ENCODE measurements at regions not wholly inside any gene's neighbourhood (a gene's known extent, or its start where the extent isn't known, plus 50 kb on each side); places are given as distances from the start of the nearest gene placed in this dataset.

GRCh38 chr4:96887857-96888256 is 1048.0 kb downstream of the PDHA2 start:
- no peak overlapping the region for H2BK12ac ChIP-seq (ENCODE audit: low read length)
- no peak overlapping the region for H4K8ac ChIP-seq (ENCODE audit: low read depth, low read length)
- no peaks in the 10 kb centered on the region for H3K79me2 ChIP-seq (ENCODE audit: control insufficient read depth, insufficient read depth, low read length, poor library complexity)
- no peak overlapping the region for H2BK120ac ChIP-seq (ENCODE audit: insufficient read depth, low read length, poor library complexity)
- no peak overlapping the region for H3K23ac ChIP-seq (ENCODE audit: low read length)
- H3K4ac ChIP-seq (ENCODE audit: low read depth, low read length), result no peak overlapping the region
- H2AFZ ChIP-seq (ENCODE audit: insufficient read depth, low read length, poor library complexity), result no peak overlapping the region
- H3K14ac ChIP-seq (ENCODE audit: low read length), result no peak overlapping the region
- no peaks in the 10 kb centered on the region for H3K36me3 ChIP-seq (ENCODE audit: control insufficient read depth in 1 of 2, insufficient read depth in 2 of 2, low read length in 2 of 2)
- no peak overlapping the region for H3K18ac ChIP-seq (ENCODE audit: low read length)
- no peak for DNase-seq
- no peak overlapping the region for H4K12ac ChIP-seq (ENCODE audit: low read depth, low read length)
- H3K79me1 ChIP-seq (ENCODE audit: low read length), result no peaks in the 10 kb centered on the region
- H3K27me3 ChIP-seq (ENCODE audit: insufficient read depth, low read length), result no peaks in the 10 kb centered on the region
- no peak overlapping the region for H2AK5ac ChIP-seq (ENCODE audit: low read length)
- no peaks in the 10 kb centered on the region for H3K9me3 ChIP-seq (ENCODE audit: insufficient read depth, low read depth, low read length)
- no peak overlapping the region for H2BK5ac ChIP-seq (ENCODE audit: low read depth, low read length, poor library complexity)
- peaks cover 0 to 4% of the 10 kb centered on the region in 2 experiments for H3K4me1 ChIP-seq (ENCODE audit: control insufficient read depth in 1 of 2, insufficient read depth in 2 of 2, low read length in 2 of 2)
- no peak overlapping the region for H3K4me3 ChIP-seq (ENCODE audit: low read depth, low read length)
- H3K4me2 ChIP-seq (ENCODE audit: low read length), result no peak overlapping the region
- H4K91ac ChIP-seq (ENCODE audit: low read depth, low read length), result no peak overlapping the region
- WGBS (ENCODE audit: extremely low coverage, insufficient coverage, insufficient read length), result no CpG with 5 or more reads among the region's 3 CpGs
- no peak overlapping the region for H3K27ac ChIP-seq (ENCODE audit: low read depth, low read length)
- H3K9ac ChIP-seq (ENCODE audit: low read length), result no peak overlapping the region

DNA sequence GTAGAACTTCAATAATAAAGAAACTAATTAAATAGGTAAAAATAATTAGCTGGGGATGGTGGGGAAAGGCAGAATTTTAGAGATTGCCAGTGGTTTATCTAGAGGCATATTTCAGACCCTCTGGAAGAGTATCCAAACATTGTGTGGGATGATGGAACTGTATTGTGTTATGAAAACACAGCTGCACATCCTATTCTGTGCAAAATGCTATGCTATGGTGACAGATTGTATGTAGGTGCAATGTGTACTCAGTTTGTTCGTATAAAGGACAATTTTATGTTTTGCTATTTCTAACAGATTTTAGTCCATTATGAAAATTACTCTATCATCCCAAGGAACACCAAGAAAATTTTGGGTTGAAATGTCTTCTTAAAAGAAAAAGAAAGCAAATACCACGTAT is 1054.7 kb downstream of the PDHA2 start:
- no peak overlapping the region for H4K91ac ChIP-seq (ENCODE audit: low read depth, low read length)
- H3K18ac ChIP-seq (ENCODE audit: low read length), result no peak overlapping the region
- H3K4ac ChIP-seq (ENCODE audit: low read depth, low read length), result no peak overlapping the region
- no peak overlapping the region for H4K8ac ChIP-seq (ENCODE audit: low read depth, low read length)
- H2BK5ac ChIP-seq (ENCODE audit: low read depth, low read length, poor library complexity), result no peak overlapping the region
- no peak overlapping the region for H3K27ac ChIP-seq (ENCODE audit: low read depth, low read length)
- no peaks in the 10 kb centered on the region for H3K9me3 ChIP-seq (ENCODE audit: insufficient read depth, low read depth, low read length)
- no peak overlapping the region for H2BK12ac ChIP-seq (ENCODE audit: low read length)
- no peaks in the 10 kb centered on the region for H3K79me1 ChIP-seq (ENCODE audit: low read length)
- H3K36me3 ChIP-seq (ENCODE audit: control insufficient read depth in 1 of 2, insufficient read depth in 2 of 2, low read length in 2 of 2), result no peaks in the 10 kb centered on the region
- H3K4me1 ChIP-seq (ENCODE audit: control insufficient read depth in 1 of 2, insufficient read depth in 2 of 2, low read length in 2 of 2), result no peaks in the 10 kb centered on the region
- no CpG with 5 or more reads among the region's 2 CpGs for WGBS (ENCODE audit: extremely low coverage, insufficient coverage, insufficient read length)
- H3K14ac ChIP-seq (ENCODE audit: low read length), result no peak overlapping the region
- DNase-seq, result no peak
- no peak overlapping the region for H3K23ac ChIP-seq (ENCODE audit: low read length)
- H3K27me3 ChIP-seq (ENCODE audit: insufficient read depth, low read length), result no peaks in the 10 kb centered on the region
- no peaks in the 10 kb centered on the region for H3K79me2 ChIP-seq (ENCODE audit: control insufficient read depth, insufficient read depth, low read length, poor library complexity)
- H3K4me3 ChIP-seq (ENCODE audit: low read depth, low read length), result no peak overlapping the region
- H2BK120ac ChIP-seq (ENCODE audit: insufficient read depth, low read length, poor library complexity), result no peak overlapping the region
- H2AFZ ChIP-seq (ENCODE audit: insufficient read depth, low read length, poor library complexity), result no peak overlapping the region
- no peak overlapping the region for H3K4me2 ChIP-seq (ENCODE audit: low read length)
- H3K9ac ChIP-seq (ENCODE audit: low read length), result no peak overlapping the region
- no peak overlapping the region for H4K12ac ChIP-seq (ENCODE audit: low read depth, low read length)
- no peak overlapping the region for H2AK5ac ChIP-seq (ENCODE audit: low read length)

DNA sequence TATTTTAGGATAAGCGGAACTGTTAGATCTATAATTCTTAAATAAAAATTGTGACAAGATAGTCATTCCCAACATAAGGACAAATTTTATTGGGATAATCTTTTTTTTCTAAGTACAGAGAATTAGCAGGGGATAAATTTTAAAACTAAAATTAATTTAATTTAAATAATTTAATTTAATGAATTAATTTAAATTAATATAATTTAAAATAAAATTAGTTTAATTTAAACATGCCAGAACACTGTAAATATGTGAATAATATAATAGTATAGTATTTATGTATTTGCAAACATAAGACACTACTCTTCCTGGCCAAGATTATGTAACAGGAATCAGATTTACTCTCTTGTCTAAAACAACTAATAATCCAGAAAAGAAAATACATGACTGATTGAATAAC is 1055.9 kb downstream of the PDHA2 start:
- Histone ChIP-seq H4K12ac (ENCODE audit: low read depth, low read length) (no peak overlapping the region), H3K79me1 (ENCODE audit: low read length) (no peaks in the 10 kb centered on the region), H3K23ac (ENCODE audit: low read length) (no peak overlapping the region), H3K9me3 (ENCODE audit: insufficient read depth, low read depth, low read length) (no peaks in the 10 kb centered on the region), H3K36me3 (ENCODE audit: control insufficient read depth in 1 of 2, insufficient read depth in 2 of 2, low read length in 2 of 2) (no peaks in the 10 kb centered on the region), H2BK5ac (ENCODE audit: low read depth, low read length, poor library complexity) (no peak overlapping the region), H3K79me2 (ENCODE audit: control insufficient read depth, insufficient read depth, low read length, poor library complexity) (no peaks in the 10 kb centered on the region), H3K14ac (ENCODE audit: low read length) (no peak overlapping the region), H4K8ac (ENCODE audit: low read depth, low read length) (no peak overlapping the region), H2AK5ac (ENCODE audit: low read length) (no peak overlapping the region), H3K27ac (ENCODE audit: low read depth, low read length) (no peak overlapping the region), H3K4ac (ENCODE audit: low read depth, low read length) (no peak overlapping the region), H3K4me3 (ENCODE audit: low read depth, low read length) (no peak overlapping the region), H2BK12ac (ENCODE audit: low read length) (no peak overlapping the region), H2BK120ac (ENCODE audit: insufficient read depth, low read length, poor library complexity) (no peak overlapping the region), H4K91ac (ENCODE audit: low read depth, low read length) (no peak overlapping the region), H3K4me1 (ENCODE audit: control insufficient read depth in 1 of 2, insufficient read depth in 2 of 2, low read length in 2 of 2) (no peaks in the 10 kb centered on the region), H3K27me3 (ENCODE audit: insufficient read depth, low read length) (no peaks in the 10 kb centered on the region), H2AFZ (ENCODE audit: insufficient read depth, low read length, poor library complexity) (no peak overlapping the region), H3K18ac (ENCODE audit: low read length) (no peak overlapping the region), H3K9ac (ENCODE audit: low read length) (no peak overlapping the region), H3K4me2 (ENCODE audit: low read length) (no peak overlapping the region)
- DNase-seq, result no peak
- WGBS (ENCODE audit: extremely low coverage, insufficient coverage, insufficient read length), result no CpG with 5 or more reads among the region's 1 CpG

DNA sequence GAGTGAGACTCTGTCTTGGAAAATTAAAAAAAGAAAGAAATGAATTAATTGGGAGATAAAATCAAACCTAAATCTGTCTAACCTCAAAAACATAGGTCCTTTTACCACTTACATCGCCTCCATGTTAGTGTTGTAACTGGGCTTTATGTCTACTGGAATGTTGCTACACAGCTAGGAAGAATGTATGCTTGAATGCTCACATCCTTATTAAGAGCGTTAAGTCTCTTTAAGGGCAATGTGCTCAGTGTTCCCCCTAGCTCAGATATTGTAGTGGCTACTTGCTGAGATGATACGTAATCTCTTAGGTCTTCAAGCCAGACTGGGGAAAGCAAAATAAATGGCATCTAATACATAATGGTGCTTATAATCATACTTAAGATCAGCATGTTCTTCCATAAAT is 1072.8 kb downstream of the PDHA2 start:
- H3K23ac ChIP-seq (ENCODE audit: low read length), result no peak overlapping the region
- no peaks in the 10 kb centered on the region for H3K79me2 ChIP-seq (ENCODE audit: control insufficient read depth, insufficient read depth, low read length, poor library complexity)
- no peak overlapping the region for H3K4ac ChIP-seq (ENCODE audit: low read depth, low read length)
- H2BK120ac ChIP-seq (ENCODE audit: insufficient read depth, low read length, poor library complexity), result no peak overlapping the region
- no peak overlapping the region for H3K27ac ChIP-seq (ENCODE audit: low read depth, low read length)
- no peaks in the 10 kb centered on the region for H3K4me1 ChIP-seq (ENCODE audit: control insufficient read depth in 1 of 2, insufficient read depth in 2 of 2, low read length in 2 of 2)
- H3K18ac ChIP-seq (ENCODE audit: low read length), result no peak overlapping the region
- H4K12ac ChIP-seq (ENCODE audit: low read depth, low read length), result no peak overlapping the region
- H3K4me3 ChIP-seq (ENCODE audit: low read depth, low read length), result no peak overlapping the region
- no peak overlapping the region for H2AFZ ChIP-seq (ENCODE audit: insufficient read depth, low read length, poor library complexity)
- H3K9me3 ChIP-seq (ENCODE audit: insufficient read depth, low read depth, low read length), result no peaks in the 10 kb centered on the region
- no peak overlapping the region for H3K4me2 ChIP-seq (ENCODE audit: low read length)
- H3K36me3 ChIP-seq (ENCODE audit: control insufficient read depth in 1 of 2, insufficient read depth in 2 of 2, low read length in 2 of 2), result no peaks in the 10 kb centered on the region
- H3K79me1 ChIP-seq (ENCODE audit: low read length), result no peaks in the 10 kb centered on the region
- no peaks in the 10 kb centered on the region for H3K27me3 ChIP-seq (ENCODE audit: insufficient read depth, low read length)
- H2BK12ac ChIP-seq (ENCODE audit: low read length), result no peak overlapping the region
- no peak overlapping the region for H2AK5ac ChIP-seq (ENCODE audit: low read length)
- no CpG with 5 or more reads among the region's 3 CpGs for WGBS (ENCODE audit: extremely low coverage, insufficient coverage, insufficient read length)
- peak in 1 of 2 donors; percentile 23 for DNase-seq
- H4K8ac ChIP-seq (ENCODE audit: low read depth, low read length), result no peak overlapping the region
- H3K9ac ChIP-seq (ENCODE audit: low read length), result no peak overlapping the region
- no peak overlapping the region for H4K91ac ChIP-seq (ENCODE audit: low read depth, low read length)
- H2BK5ac ChIP-seq (ENCODE audit: low read depth, low read length, poor library complexity), result no peak overlapping the region
- no peak overlapping the region for H3K14ac ChIP-seq (ENCODE audit: low read length)

All from trophoblast cell (in vitro differentiated cells and primary cell).